K562 (cell line): ENCODE measurements at regions not wholly inside any gene's neighbourhood (a gene's known extent, or its start where the extent isn't known, plus 50 kb on each side); places are given as distances from the start of the nearest gene placed in this dataset.

Experiments used
- ATAC-seq: fragments of 200-7000 bp; cut with Tn5 transposase; 3 replicates; pipeline ENCODE4 v1.9.1; 2020; ENCODE audit warnings: moderate library complexity
- BruUV-seq: library from RNA; stranded (reverse); fragments of 400-500 nt; replicated peaks from 2 replicates; lab custom pipeline; 2021; lab: Mats Ljungman, UMichigan
- CTCF ChIA-PET: fragments of 300-600 bp; formaldehyde crosslinking; extraction: SDS; loops from one replicate; lab custom pipeline; 2021; ENCODE audit warnings: low intra/inter-chr PET ratio; lab: Yijun Ruan, JAX
- POLR2A ChIA-PET: fragments of 300-600, 350-650 bp; sonication (Branson Sonifier 250); formaldehyde crosslinking; extraction: SDS; loops from one replicate; lab custom pipeline; 2021; ENCODE audit warnings: antibody characterized with exemption, inconsistent platforms; lab: Yijun Ruan, JAX
- DNase-seq, 4 experiments: peaks; one replicate each; pipeline versions ENCODE4 v3.0.0 to v3.0.0-alpha.2; 2011 to 2018; ENCODE audit warnings: low spot score in 3 of 4, mixed read lengths in 3 of 4; ENCODE audit errors: extremely low read depth in 1 of 4
- FAIRE-seq: peaks from 2 replicates; lab custom pipeline; 2011; peaks lifted over from hg19 to GRCh38; lab: Jason Lieb, UNC
- H2AFZ ChIP-seq: 2 replicates; pipeline ENCODE4 v1.6.0; 2011; ENCODE audit warnings: low read depth, low read length, control low read depth, inconsistent platforms
- H3K27ac ChIP-seq: fragments of 200-600 bp; 3 replicates; pipeline ENCODE4 v1.8.0; 2011; ENCODE audit warnings: low read depth, mild to moderate bottlenecking, control low read depth, inconsistent platforms, low read length, moderate library complexity, mixed read lengths; ENCODE audit errors: extremely low read depth
- H3K27me3 ChIP-seq, 2 experiments: fragments of 300-600 bp in 1 of 2; 2 replicates in 1 of 2; 3 replicates in 1 of 2; pipeline versions ENCODE4 v1.6.0 to v1.8.0; 2011; ENCODE audit warnings: inconsistent platforms in 2 of 2, low read length in 2 of 2, mild to moderate bottlenecking in 1 of 2, mixed read lengths in 1 of 2, moderate library complexity in 1 of 2; ENCODE audit not compliant: control insufficient read depth in 2 of 2, insufficient read depth in 2 of 2
- H3K36me3 ChIP-seq: fragments of 300-600 bp; 3 replicates; pipeline ENCODE4 v1.8.0; 2011; ENCODE audit warnings: mild to moderate bottlenecking, low read length, inconsistent platforms; ENCODE audit not compliant: control insufficient read depth, insufficient read depth
- H3K4me1 ChIP-seq, 2 experiments: fragments of 200-600 bp in 1 of 2; replicated peaks in 1 of 2; 2 replicates in 1 of 2; 3 replicates in 1 of 2; pipeline versions ENCODE4 v1.5.1 to v1.8.0; 2011; ENCODE audit warnings: inconsistent platforms in 2 of 2, low read length in 2 of 2, mild to moderate bottlenecking in 1 of 2, mixed read lengths in 1 of 2, moderate library complexity in 1 of 2; ENCODE audit not compliant: control insufficient read depth in 2 of 2, insufficient read depth in 2 of 2
- H3K4me2 ChIP-seq: 2 replicates; pipeline ENCODE4 v1.6.1; 2011; ENCODE audit warnings: low read length, control low read depth, inconsistent platforms, mixed read lengths; ENCODE audit not compliant: insufficient read depth
- H3K4me3 ChIP-seq: fragments of 200-600 bp; sonication (generic), shearing (Covaris generic); 2 replicates; pipeline ENCODE4 v1.5.1; 2016; ENCODE audit warnings: control low read depth, inconsistent platforms
- H3K79me2 ChIP-seq: fragments of 200-600 bp; 3 replicates; pipeline ENCODE4 v1.8.0; 2011; ENCODE audit warnings: low read length, inconsistent platforms; ENCODE audit not compliant: control insufficient read depth, insufficient read depth
- H3K9ac ChIP-seq, 2 experiments: 2 replicates each; pipeline versions ENCODE4 v1.6.0 to v1.6.1; 2011; ENCODE audit warnings: low read depth in 2 of 2, low read length in 2 of 2, control low read depth in 1 of 2, inconsistent platforms in 1 of 2, mild to moderate bottlenecking in 1 of 2, mixed read lengths in 1 of 2; ENCODE audit not compliant: insufficient read depth in 1 of 2
- H3K9me1 ChIP-seq: one replicate; pipeline ENCODE4 v1.6.0; 2011; ENCODE audit warnings: inconsistent platforms, mild to moderate bottlenecking, low read length, moderate library complexity; ENCODE audit not compliant: control insufficient read depth, insufficient read depth
- H3K9me3 ChIP-seq: replicated peaks from 2 replicates; pipeline ENCODE4 v1.5.1; 2011; ENCODE audit warnings: low read depth, low read length, inconsistent platforms; ENCODE audit not compliant: control insufficient read depth, insufficient read depth
- H4K20me1 ChIP-seq: replicated peaks from 2 replicates; pipeline ENCODE4 v1.6.1; 2011; ENCODE audit warnings: low read length, inconsistent platforms, mixed read lengths; ENCODE audit not compliant: control insufficient read depth, insufficient read depth
- DPF2 ChIP-seq: fragments of 450-650 bp; IDR thresholded peaks from 2 replicates; pipeline ENCODE4 v1.6.1; 2016
- ETV1 ChIP-seq: fragments of 450-650 bp; conservative IDR thresholded peaks from 2 replicates; pipeline ENCODE4 v1.6.1; 2016; ENCODE audit warnings: missing genetic modification characterization, control low read depth, low read depth, missing compliant biosample characterization
- ILK ChIP-seq: fragments of 450-650 bp; IDR thresholded peaks from 2 replicates; pipeline ENCODE4 v1.6.1; 2016; ENCODE audit warnings: missing genetic modification characterization, low read depth, mild to moderate bottlenecking, missing compliant biosample characterization, moderate library complexity, borderline replicate concordance
- KDM1A ChIP-seq, 2 experiments: fragments of 450-650 bp; IDR thresholded peaks; 2 replicates each; pipeline ENCODE4 v1.6.1; 2016; ENCODE audit warnings: mild to moderate bottlenecking in 2 of 2
- MCM2 ChIP-seq: fragments of 450-650 bp; IDR thresholded peaks from 2 replicates; pipeline ENCODE4 v1.6.1; 2017; ENCODE audit warnings: low read depth, mild to moderate bottlenecking
- NRF1 ChIP-seq, 2 experiments: fragments of 450-650 bp; IDR thresholded peaks in 1 of 2; conservative IDR thresholded peaks in 1 of 2; 2 replicates each; pipeline ENCODE4 v1.6.1; 2014; ENCODE audit warnings: mild to moderate bottlenecking in 2 of 2
- OTX1 ChIP-seq: fragments of 450-650 bp; formaldehyde crosslinking; IDR thresholded peaks from 2 replicates; pipeline ENCODE4 v1.4.0; 2022; ENCODE audit warnings: mild to moderate bottlenecking
- TAF1 ChIP-seq: IDR thresholded peaks from 2 replicates; pipeline ENCODE4 v1.6.1; 2011; ENCODE audit warnings: mild to moderate bottlenecking, low read length, moderate library complexity; ENCODE audit not compliant: insufficient read depth, control insufficient read depth, severe bottlenecking; ENCODE audit errors: extremely low read depth
- TCFL5 ChIP-seq: fragments of 250-450 bp; sonication (Bioruptor Pico); conservative IDR thresholded peaks from 2 replicates; pipeline ENCODE4 v1.6.1; 2021; ENCODE audit warnings: mild to moderate bottlenecking, moderate library complexity, matching md5 sums
- WGBS: fragments of 100-300 bp; shearing (Covaris generic); methylation state at CpG from one replicate; pipeline ENCODE4 v1.1.6; 2016; ENCODE audit warnings: low coverage, mixed read lengths; ENCODE audit not compliant: insufficient coverage; ENCODE audit errors: missing lambda C conversion rate; 5-methylcytosine and 5-hydroxymethylcytosine counted together
- in situ Hi-C: fragments of 300-500 bp; cut with MboI; formaldehyde crosslinking; loops from 4 replicates; pipeline ENCODE4 v1.15.0; 2018; ENCODE audit warnings: inconsistent platforms, mixed read lengths
- intact Hi-C: fragments of 100-400 bp; cut with micrococcal nuclease; formaldehyde crosslinking; loops from 2 replicates; pipeline ENCODE4 v1.14.2; 2022
- TF ChIP-seq, protein P1 (sequence below): fragments of 200-400 bp; formaldehyde crosslinking; IDR thresholded peaks from 2 replicates; pipeline ENCODE4 v1.6.1; 2017; ENCODE audit warnings: mild to moderate bottlenecking, low read depth, low read length, moderate library complexity
- TF ChIP-seq, protein P2 (sequence below): fragments of 450-650 bp; formaldehyde crosslinking; IDR thresholded peaks from 2 replicates; pipeline ENCODE4 v1.4.0; 2020; ENCODE audit warnings: mild to moderate bottlenecking, moderate library complexity
- TF ChIP-seq, protein P3 (sequence below): fragments of 200-800 bp; sonication (Bioruptor generic); IDR thresholded peaks from 2 replicates; pipeline ENCODE4 v1.6.1; 2017; ENCODE audit warnings: missing genetic modification characterization, missing compliant biosample characterization
- TF ChIP-seq, protein P4 (sequence below): fragments of 250-450 bp; sonication (Bioruptor Pico); IDR thresholded peaks from 2 replicates; pipeline ENCODE4 v1.8.0; 2022; ENCODE audit warnings: moderate library complexity, mild to moderate bottlenecking, inconsistent platforms
- TF ChIP-seq, protein P5 (sequence below): sonication (generic); formaldehyde crosslinking; IDR thresholded peaks from 2 replicates; pipeline ENCODE4 v1.8.1; 2023; ENCODE audit warnings: mild to moderate bottlenecking, missing genetic modification reagents

DNA sequence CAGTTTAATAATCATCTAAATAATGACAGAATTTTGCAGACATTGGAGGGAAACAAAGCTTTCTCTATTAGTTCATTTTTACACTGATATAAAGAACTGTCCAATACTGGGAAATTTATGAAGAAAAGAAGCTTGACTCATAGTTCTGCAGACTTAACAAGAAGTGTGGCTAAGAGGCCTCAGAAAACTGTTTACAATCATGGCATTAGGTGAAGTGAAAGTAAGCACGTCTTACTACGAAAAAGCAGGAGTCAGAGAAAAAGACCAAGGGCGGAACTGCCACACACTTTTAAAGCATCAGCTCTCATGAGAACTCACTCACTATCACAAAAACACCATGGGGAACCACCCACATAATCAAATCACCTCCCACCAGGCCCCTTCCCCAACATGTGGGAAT is 804.4 kb downstream of the FLRT2 start (continued):
- TF ChIP-seq, protein P1, sequence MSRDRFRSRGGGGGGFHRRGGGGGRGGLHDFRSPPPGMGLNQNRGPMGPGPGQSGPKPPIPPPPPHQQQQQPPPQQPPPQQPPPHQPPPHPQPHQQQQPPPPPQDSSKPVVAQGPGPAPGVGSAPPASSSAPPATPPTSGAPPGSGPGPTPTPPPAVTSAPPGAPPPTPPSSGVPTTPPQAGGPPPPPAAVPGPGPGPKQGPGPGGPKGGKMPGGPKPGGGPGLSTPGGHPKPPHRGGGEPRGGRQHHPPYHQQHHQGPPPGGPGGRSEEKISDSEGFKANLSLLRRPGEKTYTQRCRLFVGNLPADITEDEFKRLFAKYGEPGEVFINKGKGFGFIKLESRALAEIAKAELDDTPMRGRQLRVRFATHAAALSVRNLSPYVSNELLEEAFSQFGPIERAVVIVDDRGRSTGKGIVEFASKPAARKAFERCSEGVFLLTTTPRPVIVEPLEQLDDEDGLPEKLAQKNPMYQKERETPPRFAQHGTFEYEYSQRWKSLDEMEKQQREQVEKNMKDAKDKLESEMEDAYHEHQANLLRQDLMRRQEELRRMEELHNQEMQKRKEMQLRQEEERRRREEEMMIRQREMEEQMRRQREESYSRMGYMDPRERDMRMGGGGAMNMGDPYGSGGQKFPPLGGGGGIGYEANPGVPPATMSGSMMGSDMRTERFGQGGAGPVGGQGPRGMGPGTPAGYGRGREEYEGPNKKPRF, result no peak
- TF ChIP-seq KDM1A (IDR thresholded peaks at IDR 0.05), result no peak
- TF ChIP-seq, protein P2, sequence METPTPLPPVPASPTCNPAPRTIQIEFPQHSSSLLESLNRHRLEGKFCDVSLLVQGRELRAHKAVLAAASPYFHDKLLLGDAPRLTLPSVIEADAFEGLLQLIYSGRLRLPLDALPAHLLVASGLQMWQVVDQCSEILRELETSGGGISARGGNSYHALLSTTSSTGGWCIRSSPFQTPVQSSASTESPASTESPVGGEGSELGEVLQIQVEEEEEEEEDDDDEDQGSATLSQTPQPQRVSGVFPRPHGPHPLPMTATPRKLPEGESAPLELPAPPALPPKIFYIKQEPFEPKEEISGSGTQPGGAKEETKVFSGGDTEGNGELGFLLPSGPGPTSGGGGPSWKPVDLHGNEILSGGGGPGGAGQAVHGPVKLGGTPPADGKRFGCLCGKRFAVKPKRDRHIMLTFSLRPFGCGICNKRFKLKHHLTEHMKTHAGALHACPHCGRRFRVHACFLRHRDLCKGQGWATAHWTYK, result no peak
- TF ChIP-seq, all 486 proteins: peak for 0

DNA sequence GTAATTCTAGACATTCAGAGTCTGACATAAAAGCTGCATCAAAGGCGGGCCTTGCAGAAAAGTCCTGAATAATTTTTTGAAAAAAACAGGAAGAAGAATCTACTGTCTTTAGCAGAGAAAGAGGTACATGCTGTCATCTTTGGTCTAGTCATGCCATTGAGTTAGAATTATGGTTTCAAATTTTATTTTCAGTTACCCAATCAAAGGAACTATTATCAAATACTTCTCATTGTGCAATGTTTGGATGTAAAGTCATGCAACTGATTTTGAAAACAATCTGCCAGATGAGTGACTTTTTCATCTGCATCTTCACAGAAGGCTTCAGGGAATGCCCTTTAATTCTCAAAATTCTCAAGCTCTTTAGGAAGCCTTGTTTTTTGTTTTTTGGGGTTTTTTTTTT is 803.5 kb downstream of the FLRT2 start:
- Histone ChIP-seq H3K27me3 (no peaks in the 10 kb centered on the region), H3K27ac (no peak overlapping the region), H3K9me3 (no peaks in the 10 kb centered on the region), H3K4me3 (no peak overlapping the region), H3K79me2 (no peaks in the 10 kb centered on the region), H3K9me1 (no peaks in the 10 kb centered on the region), H3K36me3 (no peaks in the 10 kb centered on the region), H4K20me1 (no peaks in the 10 kb centered on the region), H3K4me1 (no peaks in the 10 kb centered on the region), H3K4me2 (no peak overlapping the region), H3K9ac (no peak overlapping the region), H2AFZ (no peak overlapping the region)
- no TSS peak for BruUV-seq
- DNase-seq (no peak), ATAC-seq (no peak), FAIRE-seq (no peak)
- intact Hi-C loops, result no loop called here
- POLR2A ChIA-PET, result no interaction called here
- in situ Hi-C loops, result no loop called here
- CTCF ChIA-PET, result no interaction called here
- 0% methylated on average over 1 of the region's 1 CpG for WGBS
- TF ChIP-seq ILK (tag) (no peak), TAF1 (no peak), NRF1 (conservative IDR thresholded peaks at IDR 0.05 in 1 of 2, IDR thresholded peaks at IDR 0.05 in 1 of 2) (no peak), DPF2 (no peak), ETV1 (tag) (no peak), TCFL5 (CRISPR knock-in tag) (no peak), OTX1 (CRISPR knock-in tag) (no peak), MCM2 (no peak)
- TF ChIP-seq, protein P3, sequence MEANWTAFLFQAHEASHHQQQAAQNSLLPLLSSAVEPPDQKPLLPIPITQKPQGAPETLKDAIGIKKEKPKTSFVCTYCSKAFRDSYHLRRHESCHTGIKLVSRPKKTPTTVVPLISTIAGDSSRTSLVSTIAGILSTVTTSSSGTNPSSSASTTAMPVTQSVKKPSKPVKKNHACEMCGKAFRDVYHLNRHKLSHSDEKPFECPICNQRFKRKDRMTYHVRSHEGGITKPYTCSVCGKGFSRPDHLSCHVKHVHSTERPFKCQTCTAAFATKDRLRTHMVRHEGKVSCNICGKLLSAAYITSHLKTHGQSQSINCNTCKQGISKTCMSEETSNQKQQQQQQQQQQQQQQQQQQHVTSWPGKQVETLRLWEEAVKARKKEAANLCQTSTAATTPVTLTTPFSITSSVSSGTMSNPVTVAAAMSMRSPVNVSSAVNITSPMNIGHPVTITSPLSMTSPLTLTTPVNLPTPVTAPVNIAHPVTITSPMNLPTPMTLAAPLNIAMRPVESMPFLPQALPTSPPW, result no peak
- TF ChIP-seq, protein P4, sequence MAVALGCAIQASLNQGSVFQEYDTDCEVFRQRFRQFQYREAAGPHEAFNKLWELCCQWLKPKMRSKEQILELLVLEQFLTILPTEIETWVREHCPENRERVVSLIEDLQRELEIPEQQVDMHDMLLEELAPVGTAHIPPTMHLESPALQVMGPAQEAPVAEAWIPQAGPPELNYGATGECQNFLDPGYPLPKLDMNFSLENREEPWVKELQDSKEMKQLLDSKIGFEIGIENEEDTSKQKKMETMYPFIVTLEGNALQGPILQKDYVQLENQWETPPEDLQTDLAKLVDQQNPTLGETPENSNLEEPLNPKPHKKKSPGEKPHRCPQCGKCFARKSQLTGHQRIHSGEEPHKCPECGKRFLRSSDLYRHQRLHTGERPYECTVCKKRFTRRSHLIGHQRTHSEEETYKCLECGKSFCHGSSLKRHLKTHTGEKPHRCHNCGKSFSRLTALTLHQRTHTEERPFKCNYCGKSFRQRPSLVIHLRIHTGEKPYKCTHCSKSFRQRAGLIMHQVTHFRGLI, result no peak
- TF ChIP-seq, protein P5, sequence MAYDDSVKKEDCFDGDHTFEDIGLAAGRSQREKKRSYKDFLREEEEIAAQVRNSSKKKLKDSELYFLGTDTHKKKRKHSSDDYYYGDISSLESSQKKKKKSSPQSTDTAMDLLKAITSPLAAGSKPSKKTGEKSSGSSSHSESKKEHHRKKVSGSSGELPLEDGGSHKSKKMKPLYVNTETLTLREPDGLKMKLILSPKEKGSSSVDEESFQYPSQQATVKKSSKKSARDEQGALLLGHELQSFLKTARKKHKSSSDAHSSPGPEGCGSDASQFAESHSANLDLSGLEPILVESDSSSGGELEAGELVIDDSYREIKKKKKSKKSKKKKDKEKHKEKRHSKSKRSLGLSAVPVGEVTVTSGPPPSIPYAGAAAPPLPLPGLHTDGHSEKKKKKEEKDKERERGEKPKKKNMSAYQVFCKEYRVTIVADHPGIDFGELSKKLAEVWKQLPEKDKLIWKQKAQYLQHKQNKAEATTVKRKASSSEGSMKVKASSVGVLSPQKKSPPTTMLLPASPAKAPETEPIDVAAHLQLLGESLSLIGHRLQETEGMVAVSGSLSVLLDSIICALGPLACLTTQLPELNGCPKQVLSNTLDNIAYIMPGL, result no peak
